ENCODE measurements at regions not wholly inside any gene's neighbourhood (a gene's known extent, or its start where the extent isn't known, plus 50 kb on each side); places are given as distances from the start of the nearest gene placed in this dataset.

DNA sequence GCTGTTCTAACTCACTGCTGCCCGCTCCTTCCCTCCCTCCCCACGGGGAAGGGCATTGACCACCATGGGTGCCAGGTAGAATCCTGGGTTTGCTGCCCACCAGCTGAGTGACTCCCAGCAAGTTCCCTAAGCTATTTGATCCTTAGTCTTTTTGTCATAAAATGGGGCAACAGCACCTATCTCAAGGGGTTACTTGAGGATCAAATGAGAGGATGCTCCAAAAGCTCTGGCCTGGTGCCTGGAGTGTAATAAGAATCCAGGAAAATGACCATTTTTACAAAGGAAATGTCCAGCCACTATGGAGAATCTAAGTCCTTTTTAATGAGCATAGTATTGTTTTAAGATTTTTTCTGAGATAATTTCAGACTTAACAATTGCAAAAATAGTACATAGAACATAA lies 61.4 kb upstream of the CMKLR1 start:
- no peak overlapping the region for H3K27ac ChIP-seq
- no peaks in the 10 kb centered on the region for H3K4me1 ChIP-seq (ENCODE audit: low read depth)
- no peaks in the 10 kb centered on the region for H3K27me3 ChIP-seq
- H3K4me3 ChIP-seq: no peak overlapping the region
- DNase-seq (ENCODE audit: low read depth in 1 of 2, low spot score in 1 of 2): no peak
- H3K36me3 ChIP-seq: no peaks in the 10 kb centered on the region
- no peaks in the 10 kb centered on the region for H3K9me3 ChIP-seq (ENCODE audit: low read depth)
- TF ChIP-seq, protein P1, sequence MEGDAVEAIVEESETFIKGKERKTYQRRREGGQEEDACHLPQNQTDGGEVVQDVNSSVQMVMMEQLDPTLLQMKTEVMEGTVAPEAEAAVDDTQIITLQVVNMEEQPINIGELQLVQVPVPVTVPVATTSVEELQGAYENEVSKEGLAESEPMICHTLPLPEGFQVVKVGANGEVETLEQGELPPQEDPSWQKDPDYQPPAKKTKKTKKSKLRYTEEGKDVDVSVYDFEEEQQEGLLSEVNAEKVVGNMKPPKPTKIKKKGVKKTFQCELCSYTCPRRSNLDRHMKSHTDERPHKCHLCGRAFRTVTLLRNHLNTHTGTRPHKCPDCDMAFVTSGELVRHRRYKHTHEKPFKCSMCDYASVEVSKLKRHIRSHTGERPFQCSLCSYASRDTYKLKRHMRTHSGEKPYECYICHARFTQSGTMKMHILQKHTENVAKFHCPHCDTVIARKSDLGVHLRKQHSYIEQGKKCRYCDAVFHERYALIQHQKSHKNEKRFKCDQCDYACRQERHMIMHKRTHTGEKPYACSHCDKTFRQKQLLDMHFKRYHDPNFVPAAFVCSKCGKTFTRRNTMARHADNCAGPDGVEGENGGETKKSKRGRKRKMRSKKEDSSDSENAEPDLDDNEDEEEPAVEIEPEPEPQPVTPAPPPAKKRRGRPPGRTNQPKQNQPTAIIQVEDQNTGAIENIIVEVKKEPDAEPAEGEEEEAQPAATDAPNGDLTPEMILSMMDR (IDR thresholded peaks at IDR 0.05; ENCODE audit: low read depth, low read length): no peak

DNA sequence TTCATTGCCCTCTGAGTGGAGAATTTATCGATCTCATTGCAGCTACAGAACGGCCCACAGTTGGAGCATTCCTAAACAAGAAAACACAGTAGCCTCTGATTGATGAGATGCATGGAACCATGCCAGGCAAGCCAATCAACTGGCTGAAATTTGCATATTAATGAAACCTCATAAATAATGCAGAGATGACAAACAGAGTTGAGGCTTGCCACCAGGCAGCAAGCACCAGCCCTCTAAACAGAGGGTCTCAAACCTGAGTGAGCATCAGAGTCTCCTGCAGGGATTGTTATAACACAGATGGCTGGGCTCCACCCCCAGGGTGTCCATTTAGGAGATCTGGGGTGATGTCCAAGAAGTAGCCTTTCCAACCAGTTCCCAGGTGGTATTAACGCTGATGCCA lies 60.9 kb upstream of the CMKLR1 start:
- no peaks in the 10 kb centered on the region for H3K9me3 ChIP-seq (ENCODE audit: low read depth)
- H3K4me1 ChIP-seq (ENCODE audit: low read depth): no peaks in the 10 kb centered on the region
- no peaks in the 10 kb centered on the region for H3K36me3 ChIP-seq
- no peaks in the 10 kb centered on the region for H3K27me3 ChIP-seq
- H3K27ac ChIP-seq: no peak overlapping the region
- no peak for DNase-seq (ENCODE audit: low read depth in 1 of 2, low spot score in 1 of 2)
- TF ChIP-seq, protein P1 (IDR thresholded peaks at IDR 0.05; ENCODE audit: low read depth, low read length): no peak
- no peak overlapping the region for H3K4me3 ChIP-seq

DNA sequence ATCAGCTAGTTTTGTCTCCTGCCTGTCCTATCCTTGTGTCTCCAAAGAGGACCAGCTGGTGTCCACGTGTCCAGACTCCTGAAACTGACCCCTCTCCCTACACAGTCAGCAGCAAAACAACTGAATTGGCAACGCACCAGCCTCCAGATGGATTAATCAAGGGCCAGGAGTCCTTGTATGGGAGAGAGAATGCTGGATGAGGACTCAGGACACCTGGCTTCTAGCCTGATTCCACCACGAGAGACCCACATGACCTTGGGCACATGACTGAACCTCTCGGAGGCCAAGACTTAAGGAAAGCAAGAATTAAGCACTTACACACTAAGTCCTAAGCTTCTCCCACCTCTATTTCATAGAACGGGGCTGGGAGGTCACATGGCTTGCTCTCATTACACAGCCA lies 60.4 kb upstream of the CMKLR1 start:
- Histone ChIP-seq H3K4me3 (no peak overlapping the region), H3K27me3 (no peaks in the 10 kb centered on the region), H3K27ac (no peak overlapping the region), H3K4me1 (ENCODE audit: low read depth) (no peaks in the 10 kb centered on the region), H3K36me3 (no peaks in the 10 kb centered on the region), H3K9me3 (ENCODE audit: low read depth) (no peaks in the 10 kb centered on the region)
- DNase-seq (ENCODE audit: low read depth in 1 of 2, low spot score in 1 of 2): no peak
- TF ChIP-seq, protein P1 (IDR thresholded peaks at IDR 0.05; ENCODE audit: low read depth, low read length): no peak

DNA sequence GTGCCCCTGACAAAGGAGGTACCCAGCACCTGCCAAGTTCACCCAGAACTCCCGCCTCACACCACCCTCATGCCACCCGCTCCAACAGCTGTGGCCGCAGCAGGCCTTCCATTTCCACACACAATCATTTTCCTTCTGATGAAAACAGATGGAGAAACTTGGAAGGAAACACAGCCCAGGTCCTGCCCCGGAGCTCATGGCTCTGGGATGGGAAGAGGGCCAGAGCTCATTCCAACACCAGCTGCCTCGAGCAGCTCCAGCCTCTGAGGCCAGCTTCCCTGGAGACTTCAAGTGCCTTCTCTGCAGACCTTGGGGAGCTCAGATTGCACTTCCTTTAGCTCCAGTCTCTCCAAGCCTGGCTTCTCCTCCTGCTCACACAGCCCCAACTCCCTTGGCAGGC lies 55.1 kb upstream of the CMKLR1 start:
- Histone ChIP-seq H3K27ac (no peak overlapping the region), H3K4me1 (ENCODE audit: low read depth) (no peaks in the 10 kb centered on the region), H3K27me3 (no peaks in the 10 kb centered on the region), H3K9me3 (ENCODE audit: low read depth) (no peaks in the 10 kb centered on the region), H3K4me3 (no peak overlapping the region), H3K36me3 (no peaks in the 10 kb centered on the region)
- peak in 1 of 2 donors; percentile 63 for DNase-seq (ENCODE audit: low read depth in 1 of 2, low spot score in 1 of 2)
- TF ChIP-seq, protein P1 (IDR thresholded peaks at IDR 0.05; ENCODE audit: low read depth, low read length): no peak

DNA sequence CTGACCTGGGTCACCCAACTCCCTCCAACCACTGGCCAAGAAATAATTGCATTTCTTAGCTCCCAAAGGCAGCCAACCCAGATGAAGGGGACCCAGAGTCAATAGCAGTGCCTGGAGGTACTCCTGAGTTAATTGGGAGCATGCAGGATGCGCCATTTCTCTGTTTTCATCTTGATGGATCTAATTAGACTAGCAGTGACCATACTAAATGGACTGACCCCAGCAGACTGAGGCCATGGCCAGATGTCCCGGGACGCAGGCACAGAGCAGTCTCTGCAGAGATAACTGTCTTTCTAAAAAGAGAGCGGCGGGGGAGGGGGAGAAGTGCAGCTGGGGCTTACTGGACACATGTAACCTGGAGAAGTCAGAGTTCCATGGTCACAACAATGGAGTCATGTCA lies 53.2 kb upstream of the CMKLR1 start:
- no peak for DNase-seq (ENCODE audit: low read depth in 1 of 2, low spot score in 1 of 2)
- TF ChIP-seq, protein P1 (IDR thresholded peaks at IDR 0.05; ENCODE audit: low read depth, low read length): no peak

More for the DNA sequence above, 53.2 kb upstream of the CMKLR1 start:
- Histone ChIP-seq H3K36me3 (no peaks in the 10 kb centered on the region), H3K4me3 (no peak overlapping the region), H3K4me1 (ENCODE audit: low read depth) (no peaks in the 10 kb centered on the region), H3K27me3 (no peaks in the 10 kb centered on the region), H3K27ac (no peak overlapping the region), H3K9me3 (ENCODE audit: low read depth) (no peaks in the 10 kb centered on the region)
